Endothelial cell of umbilical vein (primary cell): ENCODE measurements at regions not wholly inside any gene's neighbourhood (a gene's known extent, or its start where the extent isn't known, plus 50 kb on each side); places are given as distances from the start of the nearest gene placed in this dataset.

Experiments
- BruUV-seq: library from RNA; stranded (reverse); fragments of 400-500 nt; replicated peaks from 2 replicates; lab custom pipeline; 2021; lab: Mats Ljungman, UMichigan
- CTCF ChIA-PET: fragments of 300-600, 350-600 bp; sonication (Branson Sonifier 250); formaldehyde crosslinking; loops from one replicate; lab custom pipeline; 2021; ENCODE audit warnings: antibody characterized with exemption, inconsistent platforms; lab: Charles Lee
- POLR2A ChIA-PET: fragments of 300-600, 350-600 bp; sonication (Branson Sonifier 250); formaldehyde crosslinking; loops from one replicate; lab custom pipeline; 2021; ENCODE audit warnings: antibody characterized with exemption, inconsistent platforms; lab: Charles Lee
- DNase-seq: peaks from one replicate; pipeline ENCODE4 v3.0.0-alpha.2; 2011; ENCODE audit warnings: low read depth, low spot score
- FAIRE-seq: peaks from 2 replicates; lab custom pipeline; 2011; peaks lifted over from hg19 to GRCh38; lab: Jason Lieb, UNC
- H2AFZ ChIP-seq: 2 replicates; pipeline ENCODE4 v1.6.0; 2012; ENCODE audit warnings: low read depth, low read length, control low read depth, inconsistent platforms
- H3K27ac ChIP-seq: 2 replicates; pipeline ENCODE4 v1.5.1; 2011; ENCODE audit warnings: low read depth, mild to moderate bottlenecking, control low read depth, low read length, moderate library complexity; ENCODE audit not compliant: insufficient read depth
- H3K27me3 ChIP-seq, 2 experiments: 2 replicates each; pipeline versions ENCODE4 v1.6.0 to v1.6.1; 2011; ENCODE audit warnings: low read length in 2 of 2, mixed read lengths in 1 of 2; ENCODE audit not compliant: control insufficient read depth in 2 of 2, insufficient read depth in 2 of 2
- H3K36me3 ChIP-seq, 2 experiments: 2 replicates in 1 of 2; 3 replicates in 1 of 2; pipeline ENCODE4 v1.5.1; 2011; ENCODE audit warnings: low read length in 2 of 2, mild to moderate bottlenecking in 1 of 2, moderate library complexity in 1 of 2; ENCODE audit not compliant: control insufficient read depth in 2 of 2, insufficient read depth in 2 of 2; ENCODE audit errors: extremely low read depth in 1 of 2
- H3K4me1 ChIP-seq: 3 replicates; pipeline ENCODE4 v1.5.1; 2011; ENCODE audit warnings: mild to moderate bottlenecking, low read length; ENCODE audit not compliant: control insufficient read depth, insufficient read depth; ENCODE audit errors: extremely low read depth
- H3K4me2 ChIP-seq: 2 replicates; pipeline ENCODE4 v1.6.1; 2011; ENCODE audit warnings: low read length, control low read depth, mixed read lengths; ENCODE audit not compliant: insufficient read depth
- H3K4me3 ChIP-seq, 3 experiments: fragments of 200-600 bp in 1 of 3; sonication (generic), shearing (Covaris generic) in 1 of 3; replicated peaks in 1 of 3; 2 replicates each; pipeline ENCODE4 v1.5.1; 2011 to 2016; ENCODE audit warnings: control low read depth in 3 of 3, low read length in 3 of 3, mild to moderate bottlenecking in 2 of 3, inconsistent platforms in 1 of 3, low read depth in 1 of 3, moderate library complexity in 1 of 3; ENCODE audit not compliant: insufficient read depth in 1 of 3
- H3K79me2 ChIP-seq: 2 replicates; pipeline ENCODE4 v1.6.0; 2012; ENCODE audit warnings: low read length, inconsistent platforms; ENCODE audit not compliant: control insufficient read depth, insufficient read depth
- H3K9ac ChIP-seq: replicated peaks from 2 replicates; pipeline ENCODE3; 2011; ENCODE audit warnings: low read length, control low read depth; ENCODE audit not compliant: insufficient read depth; ENCODE audit errors: extremely low read depth
- H3K9me1 ChIP-seq: replicated peaks from 3 replicates; pipeline ENCODE4 v1.6.0; 2011; ENCODE audit warnings: mild to moderate bottlenecking, low read length; ENCODE audit not compliant: control insufficient read depth, insufficient read depth; ENCODE audit errors: extremely low read depth
- H3K9me3 ChIP-seq: replicated peaks from 2 replicates; pipeline ENCODE4 v1.5.1; 2012; ENCODE audit warnings: low read length, inconsistent platforms; ENCODE audit not compliant: control insufficient read depth, insufficient read depth
- H4K20me1 ChIP-seq: replicated peaks from 2 replicates; pipeline ENCODE3; 2011; ENCODE audit warnings: mild to moderate bottlenecking, low read length; ENCODE audit not compliant: control insufficient read depth, insufficient read depth; ENCODE audit errors: extremely low read depth
- EZH2 ChIP-seq: IDR thresholded peaks from 2 replicates; pipeline ENCODE4 v1.6.1; 2012; ENCODE audit warnings: borderline replicate concordance, low read depth, mild to moderate bottlenecking, moderate library complexity, low read length, inconsistent platforms; ENCODE audit not compliant: severe bottlenecking
- FOS ChIP-seq: IDR thresholded peaks from 2 replicates; pipeline ENCODE4 v1.6.1; 2011; ENCODE audit warnings: mild to moderate bottlenecking, low read length, moderate library complexity, borderline replicate concordance; ENCODE audit not compliant: insufficient read depth
- GATA2 ChIP-seq: IDR thresholded peaks from 2 replicates; pipeline ENCODE4 v1.7.0; 2011; ENCODE audit warnings: low read depth, mild to moderate bottlenecking, moderate library complexity, mixed read lengths, low read length; ENCODE audit not compliant: insufficient read length, insufficient read depth
- JUN ChIP-seq: IDR thresholded peaks from 2 replicates; pipeline ENCODE4 v1.6.1; 2011; ENCODE audit warnings: borderline replicate concordance, low read depth; ENCODE audit not compliant: insufficient read length, insufficient read depth
- MAX ChIP-seq: IDR thresholded peaks from 2 replicates; pipeline ENCODE4 v1.6.1; 2011; ENCODE audit not compliant: insufficient read depth, insufficient read length
- MYC ChIP-seq: IDR thresholded peaks from one replicate; pipeline ENCODE4 v1.6.1; 2011; ENCODE audit warnings: mild to moderate bottlenecking, low read depth, low read length
- POLR2A ChIP-seq: IDR thresholded peaks from 2 replicates; pipeline ENCODE4 v1.6.1; 2012; ENCODE audit warnings: low read depth, mild to moderate bottlenecking, control low read depth, low read length
- POLR2AphosphoS5 ChIP-seq: IDR thresholded peaks from 2 replicates; pipeline ENCODE4 v1.6.1; 2012; ENCODE audit warnings: low read depth, mild to moderate bottlenecking, control low read depth, low read length, moderate library complexity; ENCODE audit not compliant: insufficient read depth
- dilution Hi-C: fragments of 300-500 bp; cut with MboI; formaldehyde crosslinking; loops from one replicate; pipeline ENCODE4 v1.15.0; 2019; ENCODE audit warnings: low sequenced_read_pairs; ENCODE audit not compliant: extremely low pct_ligation_motif_present
- intact Hi-C: fragments of 100-400 bp; cut with micrococcal nuclease; formaldehyde crosslinking; loops from one replicate; pipeline ENCODE4 v1.10.0; 2022
- TF ChIP-seq, protein P1 (sequence below), 2 donors: IDR thresholded peaks; 1 replicate in 1 of 2; 2 replicates in 1 of 2; pipeline ENCODE4 v1.5.1; 2011; ENCODE audit warnings: low read length in 2 of 2, mild to moderate bottlenecking in 2 of 2, moderate library complexity in 2 of 2, control low read depth in 1 of 2, inconsistent platforms in 1 of 2, low read depth in 1 of 2; ENCODE audit not compliant: insufficient read depth in 1 of 2; ENCODE audit errors: extremely low read depth in 1 of 2

- H3K4me1 ChIP-seq = no peaks in the 10 kb centered on the region
- DNase-seq (no peak), FAIRE-seq (no peak)
- TF ChIP-seq, protein P1, sequence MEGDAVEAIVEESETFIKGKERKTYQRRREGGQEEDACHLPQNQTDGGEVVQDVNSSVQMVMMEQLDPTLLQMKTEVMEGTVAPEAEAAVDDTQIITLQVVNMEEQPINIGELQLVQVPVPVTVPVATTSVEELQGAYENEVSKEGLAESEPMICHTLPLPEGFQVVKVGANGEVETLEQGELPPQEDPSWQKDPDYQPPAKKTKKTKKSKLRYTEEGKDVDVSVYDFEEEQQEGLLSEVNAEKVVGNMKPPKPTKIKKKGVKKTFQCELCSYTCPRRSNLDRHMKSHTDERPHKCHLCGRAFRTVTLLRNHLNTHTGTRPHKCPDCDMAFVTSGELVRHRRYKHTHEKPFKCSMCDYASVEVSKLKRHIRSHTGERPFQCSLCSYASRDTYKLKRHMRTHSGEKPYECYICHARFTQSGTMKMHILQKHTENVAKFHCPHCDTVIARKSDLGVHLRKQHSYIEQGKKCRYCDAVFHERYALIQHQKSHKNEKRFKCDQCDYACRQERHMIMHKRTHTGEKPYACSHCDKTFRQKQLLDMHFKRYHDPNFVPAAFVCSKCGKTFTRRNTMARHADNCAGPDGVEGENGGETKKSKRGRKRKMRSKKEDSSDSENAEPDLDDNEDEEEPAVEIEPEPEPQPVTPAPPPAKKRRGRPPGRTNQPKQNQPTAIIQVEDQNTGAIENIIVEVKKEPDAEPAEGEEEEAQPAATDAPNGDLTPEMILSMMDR (IDR thresholded peaks at IDR 0.05; ENCODE audit: extremely low read depth in 1 of 2, insufficient read depth in 1 of 2, low read depth in 1 of 2, low read length in 2 of 2) = no peak
- TF ChIP-seq POLR2AphosphoS5 (no peak), MAX (no peak), FOS (no peak), GATA2 (no peak), POLR2A (no peak), JUN (no peak), MYC (no peak), EZH2 (no peak)
- intact Hi-C loops = no loop called here
- no peaks in the 10 kb centered on the region for H4K20me1 ChIP-seq
- dilution Hi-C loops = no loop called here
- no peaks in the 10 kb centered on the region for H3K79me2 ChIP-seq
- no peaks in the 10 kb centered on the region for H3K36me3 ChIP-seq
- no peak overlapping the region for H3K4me3 ChIP-seq
- H3K27me3 ChIP-seq = no peaks in the 10 kb centered on the region
- H3K4me2 ChIP-seq = no peak overlapping the region
- ChIA-PET POLR2A (no interaction called here), CTCF (interaction anchor here (2.0 kb wide), 1 partner anchor 96 kb away, joined by 7 read pairs; no protein-coding TSS in a partner anchor)
- H3K27ac ChIP-seq = no peak overlapping the region
- BruUV-seq = no TSS peak
- no peaks in the 10 kb centered on the region for H3K9me3 ChIP-seq
- H3K9ac ChIP-seq = no peak overlapping the region
- no peak overlapping the region for H2AFZ ChIP-seq
- no peaks in the 10 kb centered on the region for H3K9me1 ChIP-seq
These were observed 54.7 kb upstream of the CLDN14 start for GRCh38 chr21:36534656-36535055.
